ENCODE measurements at regions not wholly inside any gene's neighbourhood (a gene's known extent, or its start where the extent isn't known, plus 50 kb on each side); places are given as distances from the start of the nearest gene placed in this dataset.

GRCh38 chr16:52066962-52067361, 480.0 kb downstream of the TOX3 start:
- TF ChIP-seq CTCF (IDR thresholded peaks at IDR 0.05 in 2 of 3, conservative IDR thresholded peaks at IDR 0.05 in 1 of 3; ENCODE audit: borderline replicate concordance in 1 of 3, insufficient read depth in 1 of 3, low read depth in 2 of 3, low read length in 2 of 3) (no peak), ATF3 (IDR thresholded peaks at IDR 0.05) (no peak), JUND (IDR thresholded peaks at IDR 0.05) (no peak), REST (IDR thresholded peaks at IDR 0.05; ENCODE audit: low read depth) (no peak), EZH2phosphoT487 (IDR thresholded peaks at IDR 0.05; ENCODE audit: borderline replicate concordance) (no peak)
